RWPE1 (cell line): ENCODE measurements at regions not wholly inside any gene's neighbourhood (a gene's known extent, or its start where the extent isn't known, plus 50 kb on each side); places are given as distances from the start of the nearest gene placed in this dataset.

Source experiments
- CTCF ChIA-PET: fragments of 350-600 bp; sonication (Branson Sonifier 250); formaldehyde crosslinking; extraction: SDS; loops from one replicate; lab custom pipeline; 2021; lab: Yijun Ruan, JAX
- POLR2A ChIA-PET: fragments of 400-600 bp; formaldehyde crosslinking; extraction: SDS; loops from one replicate; lab custom pipeline; 2020; ENCODE audit warnings: antibody characterized with exemption; ENCODE audit not compliant: low non-redundant PET; lab: Yijun Ruan, JAX
- DNase-seq: peaks from one replicate; pipeline ENCODE4 v3.0.0; 2012; ENCODE audit warnings: low spot score
- H3K27ac ChIP-seq: fragments of 450-650 bp; 2 replicates; pipeline ENCODE4 v1.5.1; 2017
- CTCF ChIP-seq: fragments of 450-650 bp; conservative IDR thresholded peaks from 2 replicates; pipeline ENCODE4 v1.5.1; 2017; ENCODE audit warnings: low read depth, mild to moderate bottlenecking

GRCh38 chr1:106897976-106898375 lies 158.5 kb upstream of the PRMT6 start:
- no peak overlapping the region for H3K27ac ChIP-seq
- CTCF ChIA-PET = interaction anchor here (0.5 kb wide), 1 partner anchor 559 kb away, joined by 3 read pairs; no protein-coding TSS in a partner anchor
- no peak for TF ChIP-seq CTCF
- POLR2A ChIA-PET = no interaction called here
- no peak for DNase-seq

- no peak for TF ChIP-seq CTCF
- POLR2A ChIA-PET = no interaction called here
- CTCF ChIA-PET = no interaction called here
- DNase-seq = no peak
- no peak overlapping the region for H3K27ac ChIP-seq
These were observed 156.8 kb upstream of the PRMT6 start for GRCh38 chr1:106899644-106900043.

GRCh38 chr1:106907795-106908194 lies 148.7 kb upstream of the PRMT6 start:
- DNase-seq = no peak
- CTCF ChIA-PET = interaction anchor here (0.8 kb wide), 1 partner anchor 600 kb away, joined by 9 read pairs; no protein-coding TSS in a partner anchor
- POLR2A ChIA-PET = no interaction called here
- TF ChIP-seq CTCF = no peak
- H3K27ac ChIP-seq = no peak overlapping the region

GRCh38 chr1:106908689-106909088 lies 147.8 kb upstream of the PRMT6 start:
- no peak overlapping the region for H3K27ac ChIP-seq
- no peak for TF ChIP-seq CTCF
- ChIA-PET POLR2A (no interaction called here), CTCF (no interaction called here)
- DNase-seq = no peak

GRCh38 chr1:106910798-106911197 lies 145.7 kb upstream of the PRMT6 start:
- no peak overlapping the region for H3K27ac ChIP-seq
- POLR2A ChIA-PET = no interaction called here
- peak; percentile 2 for DNase-seq
- no peak for TF ChIP-seq CTCF
- CTCF ChIA-PET = no interaction called here

- ChIA-PET POLR2A (no interaction called here), CTCF (no interaction called here)
- H3K27ac ChIP-seq = no peak overlapping the region
- no peak for DNase-seq
- TF ChIP-seq CTCF = no peak
These were observed 144.3 kb upstream of the PRMT6 start for GRCh38 chr1:106912131-106912530.
